Progenitor cell of endocrine pancreas (in vitro differentiated cells): ENCODE measurements at regions not wholly inside any gene's neighbourhood (a gene's known extent, or its start where the extent isn't known, plus 50 kb on each side); places are given as distances from the start of the nearest gene placed in this dataset.
"Not testable (repeated sequence)": the region's sequence is repeated elsewhere in the genome, so short reads cannot be mapped to it uniquely, and the experiment has no call there.

Experiments
- DNase-seq: peaks from one replicate; pipeline ENCODE4 v3.0.0; 2021; ENCODE audit warnings: low spot score; ENCODE audit not compliant: unreplicated experiment
- H3K27ac Mint-ChIP-seq: 2 replicates; pipeline ENCODE4 v1.8.0; 2021; ENCODE audit warnings: mild to moderate bottlenecking, moderate library complexity, mixed read lengths
- H3K27me3 Mint-ChIP-seq: 2 replicates; pipeline ENCODE4 v1.8.0; 2021; ENCODE audit warnings: mixed read lengths
- H3K36me3 Mint-ChIP-seq: 2 replicates; pipeline ENCODE4 v1.8.0; 2022; ENCODE audit warnings: mixed read lengths; ENCODE audit not compliant: insufficient read depth
- H3K4me1 Mint-ChIP-seq: 2 replicates; pipeline ENCODE4 v1.8.0; 2021; ENCODE audit warnings: low read depth, mixed read lengths
- H3K4me3 Mint-ChIP-seq: 2 replicates; pipeline ENCODE4 v1.8.0; 2021; ENCODE audit warnings: low read depth, mild to moderate bottlenecking, moderate library complexity, mixed read lengths
- H3K9me3 Mint-ChIP-seq: 2 replicates; pipeline ENCODE4 v1.8.0; 2021; ENCODE audit warnings: low read depth, mixed read lengths
- CTCF ChIP-seq: fragments of 200-600 bp; sonication (generic); IDR thresholded peaks from one replicate; pipeline ENCODE4 v1.5.0; 2021; ENCODE audit warnings: antibody characterized with exemption, mild to moderate bottlenecking; ENCODE audit not compliant: unreplicated experiment

- H3K27me3 Mint-ChIP-seq = peaks cover 23% of the 10 kb centered on the region
- TF ChIP-seq CTCF = no peak
- no peak overlapping the region for H3K27ac Mint-ChIP-seq
- no peak for DNase-seq
- no peak overlapping the region for H3K4me3 Mint-ChIP-seq
- peaks cover 2% of the 10 kb centered on the region for H3K36me3 Mint-ChIP-seq
- H3K4me1 Mint-ChIP-seq = peaks cover 1% of the 10 kb centered on the region
- H3K9me3 Mint-ChIP-seq = peaks cover 33% of the 10 kb centered on the region
These were observed 78.9 kb upstream of the ZNF91 start for GRCh38 chr19:23474172-23474571.

GRCh38 chr19:23470873-23471545 lies 75.7 kb upstream of the ZNF91 start:
- Mint-ChIP-seq H3K9me3 (peaks cover 21% of the 10 kb centered on the region), H3K27ac (no peak overlapping the region), H3K4me1 (peaks cover 1% of the 10 kb centered on the region), H3K36me3 (peaks cover 2% of the 10 kb centered on the region), H3K4me3 (peak overlapping the region; percentile 51), H3K27me3 (peaks cover 51% of the 10 kb centered on the region)
- DNase-seq = no peak
- no peak for TF ChIP-seq CTCF

GRCh38 chr19:23464349-23464748 lies 69.1 kb upstream of the ZNF91 start:
- H3K9me3 Mint-ChIP-seq = peaks cover 25% of the 10 kb centered on the region
- not testable (repeated sequence) for H3K4me1 Mint-ChIP-seq, DNase-seq, H3K36me3 Mint-ChIP-seq, H3K4me3 Mint-ChIP-seq
- peak overlapping the region; percentile 4 for H3K27ac Mint-ChIP-seq
- H3K27me3 Mint-ChIP-seq = peaks cover 30% of the 10 kb centered on the region

GRCh38 chr19:23461120-23461519 lies 65.8 kb upstream of the ZNF91 start:
- no peak for DNase-seq

GRCh38 chr19:23460656-23461055 lies 65.4 kb upstream of the ZNF91 start:
- Mint-ChIP-seq H3K4me1 (no peaks in the 10 kb centered on the region), H3K27ac (no peak overlapping the region), H3K4me3 (no peak overlapping the region), H3K36me3 (no peaks in the 10 kb centered on the region), H3K9me3 (peaks cover 42% of the 10 kb centered on the region), H3K27me3 (no peaks in the 10 kb centered on the region)
- TF ChIP-seq CTCF = no peak
- DNase-seq = no peak

More at GRCh38 chr19:23461120-23461519, 65.8 kb upstream of the ZNF91 start:
- Mint-ChIP-seq H3K4me3 (no peak overlapping the region), H3K36me3 (no peaks in the 10 kb centered on the region), H3K27me3 (no peaks in the 10 kb centered on the region), H3K27ac (no peak overlapping the region), H3K9me3 (peaks cover 39% of the 10 kb centered on the region), H3K4me1 (no peaks in the 10 kb centered on the region)
- TF ChIP-seq CTCF = no peak
